ENCODE measurements at regions not wholly inside any gene's neighbourhood (a gene's known extent, or its start where the extent isn't known, plus 50 kb on each side); places are given as distances from the start of the nearest gene placed in this dataset.

DNA sequence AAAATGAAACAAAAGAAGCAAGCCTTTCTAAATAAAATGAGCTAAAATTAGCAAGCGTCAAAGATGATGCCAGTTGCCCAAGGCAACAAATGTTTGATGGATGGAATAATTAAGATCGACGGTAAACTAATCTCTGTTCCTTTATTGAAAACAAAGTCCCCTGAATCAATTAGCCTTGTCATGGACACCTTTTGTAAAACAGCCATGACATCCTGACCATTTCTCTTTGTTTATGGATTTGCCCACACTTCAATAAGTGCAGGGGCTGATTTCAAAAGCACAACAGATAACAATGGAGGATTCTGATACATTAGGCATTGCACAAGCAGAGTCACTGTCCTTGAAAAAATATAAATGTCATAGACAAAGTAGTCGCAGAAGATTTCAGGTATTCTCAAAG is 160.1 kb upstream of the HNRNPA3 start:
- no peaks in the 10 kb centered on the region for H3K9me3 ChIP-seq (ENCODE audit: control insufficient read depth in 1 of 2, low read length in 2 of 2)
- no peak overlapping the region for H3K27ac ChIP-seq (ENCODE audit: low read length)
- H3K27me3 ChIP-seq (ENCODE audit: low read depth, low read length): no peaks in the 10 kb centered on the region
- no peak overlapping the region for H3K4me3 ChIP-seq (ENCODE audit: low read depth in 1 of 2, low read length in 2 of 2)
- no peaks in the 10 kb centered on the region for H3K36me3 ChIP-seq (ENCODE audit: control insufficient read depth in 1 of 2, insufficient read depth in 2 of 2, low read length in 2 of 2)
- no peaks in the 10 kb centered on the region for H3K4me1 ChIP-seq (ENCODE audit: control insufficient read depth in 1 of 2, insufficient read depth in 2 of 2, low read length in 2 of 2)

GRCh38 chr2:177053038-177053437 is 159.6 kb upstream of the HNRNPA3 start:
- H3K27me3 ChIP-seq (ENCODE audit: low read depth, low read length): no peaks in the 10 kb centered on the region
- no peaks in the 10 kb centered on the region for H3K9me3 ChIP-seq (ENCODE audit: control insufficient read depth in 1 of 2, low read length in 2 of 2)
- H3K36me3 ChIP-seq (ENCODE audit: control insufficient read depth in 1 of 2, insufficient read depth in 2 of 2, low read length in 2 of 2): no peaks in the 10 kb centered on the region
- no peak overlapping the region for H3K4me3 ChIP-seq (ENCODE audit: low read depth in 1 of 2, low read length in 2 of 2)
- no peaks in the 10 kb centered on the region for H3K4me1 ChIP-seq (ENCODE audit: control insufficient read depth in 1 of 2, insufficient read depth in 2 of 2, low read length in 2 of 2)
- H3K27ac ChIP-seq (ENCODE audit: low read length): no peak overlapping the region

DNA sequence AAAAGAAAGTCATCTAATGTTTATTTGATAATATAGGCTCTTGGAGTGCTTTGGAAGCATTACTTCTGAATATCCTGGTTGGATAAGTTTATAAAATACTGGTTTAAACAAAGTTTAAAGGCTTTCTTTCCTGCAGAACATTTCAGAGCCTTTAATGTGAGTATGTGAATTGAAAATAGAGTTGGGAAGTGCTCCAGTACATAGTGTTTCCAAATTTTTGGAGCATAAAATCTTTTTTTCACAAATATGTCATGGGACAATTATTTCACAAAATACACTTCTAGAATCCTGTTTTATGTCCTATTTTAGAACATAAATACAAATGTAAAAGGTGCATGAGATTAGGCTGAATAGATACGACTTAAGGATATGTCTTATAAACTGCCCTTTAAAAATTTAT is 158.9 kb upstream of the HNRNPA3 start:
- no peak overlapping the region for H3K27ac ChIP-seq (ENCODE audit: low read length)
- no peaks in the 10 kb centered on the region for H3K36me3 ChIP-seq (ENCODE audit: control insufficient read depth in 1 of 2, insufficient read depth in 2 of 2, low read length in 2 of 2)
- H3K4me1 ChIP-seq (ENCODE audit: control insufficient read depth in 1 of 2, insufficient read depth in 2 of 2, low read length in 2 of 2): no peaks in the 10 kb centered on the region
- H3K9me3 ChIP-seq (ENCODE audit: control insufficient read depth in 1 of 2, low read length in 2 of 2): no peaks in the 10 kb centered on the region
- no peak overlapping the region for H3K4me3 ChIP-seq (ENCODE audit: low read depth in 1 of 2, low read length in 2 of 2)
- no peaks in the 10 kb centered on the region for H3K27me3 ChIP-seq (ENCODE audit: low read depth, low read length)

- Histone ChIP-seq H3K4me1 (ENCODE audit: control insufficient read depth in 1 of 2, insufficient read depth in 2 of 2, low read length in 2 of 2) (peaks cover 4 to 6% of the 10 kb centered on the region in 2 donors), H3K4me3 (ENCODE audit: low read depth in 1 of 2, low read length in 2 of 2) (no peak overlapping the region), H3K36me3 (ENCODE audit: control insufficient read depth in 1 of 2, insufficient read depth in 2 of 2, low read length in 2 of 2) (no peaks in the 10 kb centered on the region), H3K9me3 (ENCODE audit: control insufficient read depth in 1 of 2, low read length in 2 of 2) (no peaks in the 10 kb centered on the region), H3K27me3 (ENCODE audit: low read depth, low read length) (no peaks in the 10 kb centered on the region), H3K27ac (ENCODE audit: low read length) (no peak overlapping the region)
Observed at GRCh38 chr2:177056481-177056929, 156.1 kb upstream of the HNRNPA3 start.

DNA sequence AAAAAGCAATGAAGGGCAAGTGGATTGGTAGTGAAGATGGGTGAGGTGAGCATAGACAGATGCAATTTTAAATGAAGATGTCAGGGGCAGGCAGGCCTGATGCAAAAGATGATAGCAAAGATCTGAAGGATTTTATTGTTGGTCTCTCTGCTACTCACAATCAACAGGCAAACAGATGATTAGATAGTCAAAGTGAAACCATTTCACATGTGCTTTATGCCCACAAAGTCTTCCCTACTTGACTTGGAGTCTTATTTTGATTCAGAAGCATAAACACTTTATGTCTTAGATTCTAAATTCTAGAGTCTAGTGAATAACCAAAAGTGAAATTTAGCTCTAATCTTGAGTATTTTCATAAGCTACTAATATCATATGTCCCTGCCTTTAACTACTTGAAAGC is 153.8 kb upstream of the HNRNPA3 start:
- no peaks in the 10 kb centered on the region for H3K27me3 ChIP-seq (ENCODE audit: low read depth, low read length)
- H3K9me3 ChIP-seq (ENCODE audit: control insufficient read depth in 1 of 2, low read length in 2 of 2): no peaks in the 10 kb centered on the region
- H3K4me1 ChIP-seq (ENCODE audit: control insufficient read depth in 1 of 2, insufficient read depth in 2 of 2, low read length in 2 of 2): peaks cover 4 to 6% of the 10 kb centered on the region in 2 donors
- no peak overlapping the region for H3K27ac ChIP-seq (ENCODE audit: low read length)
- no peak overlapping the region for H3K4me3 ChIP-seq (ENCODE audit: low read depth in 1 of 2, low read length in 2 of 2)
- H3K36me3 ChIP-seq (ENCODE audit: control insufficient read depth in 1 of 2, insufficient read depth in 2 of 2, low read length in 2 of 2): no peaks in the 10 kb centered on the region

DNA sequence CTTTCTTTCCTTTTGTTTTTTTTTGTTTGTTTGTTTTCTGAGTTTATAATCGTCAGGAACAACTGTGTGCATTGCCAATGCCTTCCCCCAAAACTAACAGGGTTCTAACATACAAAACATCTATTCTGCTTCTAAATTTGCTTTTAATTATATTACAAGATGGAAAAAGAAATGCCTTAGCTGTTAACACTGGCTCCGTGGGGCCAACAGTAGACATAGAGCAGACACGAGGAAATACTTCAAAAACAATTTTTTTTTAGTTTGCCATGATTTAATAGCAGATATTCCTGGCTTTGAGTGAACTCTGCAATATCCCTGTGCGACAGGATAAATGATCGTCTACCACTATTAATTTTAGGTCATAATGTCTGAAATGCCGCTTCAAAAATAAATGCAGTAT is 153.3 kb upstream of the HNRNPA3 start:
- H3K27ac ChIP-seq (ENCODE audit: low read length): no peak overlapping the region
- no peaks in the 10 kb centered on the region for H3K36me3 ChIP-seq (ENCODE audit: control insufficient read depth in 1 of 2, insufficient read depth in 2 of 2, low read length in 2 of 2)
- no peaks in the 10 kb centered on the region for H3K9me3 ChIP-seq (ENCODE audit: control insufficient read depth in 1 of 2, low read length in 2 of 2)
- H3K27me3 ChIP-seq (ENCODE audit: low read depth, low read length): no peaks in the 10 kb centered on the region
- no peak overlapping the region for H3K4me3 ChIP-seq (ENCODE audit: low read depth in 1 of 2, low read length in 2 of 2)
- peaks cover 4 to 6% of the 10 kb centered on the region in 2 donors for H3K4me1 ChIP-seq (ENCODE audit: control insufficient read depth in 1 of 2, insufficient read depth in 2 of 2, low read length in 2 of 2)

DNA sequence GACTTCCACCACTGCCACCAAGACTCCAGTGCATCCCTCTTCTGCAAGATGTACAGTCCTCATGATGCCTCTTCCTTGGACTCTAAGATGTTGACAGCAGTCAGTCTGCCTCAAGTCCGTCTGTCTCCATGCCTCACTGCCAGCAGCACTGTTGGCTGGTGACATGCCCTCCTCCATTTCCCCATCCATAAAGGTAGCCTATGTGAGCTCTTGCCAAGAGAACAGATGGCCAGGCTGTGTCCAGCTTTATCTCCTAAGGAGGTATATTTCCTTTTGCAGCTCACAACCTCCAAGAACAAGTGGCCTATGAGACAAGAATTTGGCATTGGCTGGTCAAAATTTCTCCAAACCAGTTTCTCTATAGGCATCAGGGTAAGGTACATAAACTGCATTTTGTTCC is 149.3 kb upstream of the HNRNPA3 start:
- Histone ChIP-seq H3K4me1 (ENCODE audit: control insufficient read depth in 1 of 2, insufficient read depth in 2 of 2, low read length in 2 of 2) (peaks cover 4 to 6% of the 10 kb centered on the region in 2 donors), H3K36me3 (ENCODE audit: control insufficient read depth in 1 of 2, insufficient read depth in 2 of 2, low read length in 2 of 2) (no peaks in the 10 kb centered on the region), H3K27me3 (ENCODE audit: low read depth, low read length) (no peaks in the 10 kb centered on the region), H3K4me3 (ENCODE audit: low read depth in 1 of 2, low read length in 2 of 2) (no peak overlapping the region), H3K9me3 (ENCODE audit: control insufficient read depth in 1 of 2, low read length in 2 of 2) (no peaks in the 10 kb centered on the region), H3K27ac (ENCODE audit: low read length) (no peak overlapping the region)

- Histone ChIP-seq H3K4me3 (ENCODE audit: low read depth in 1 of 2, low read length in 2 of 2) (no peak overlapping the region), H3K9me3 (ENCODE audit: control insufficient read depth in 1 of 2, low read length in 2 of 2) (no peaks in the 10 kb centered on the region), H3K36me3 (ENCODE audit: control insufficient read depth in 1 of 2, insufficient read depth in 2 of 2, low read length in 2 of 2) (no peaks in the 10 kb centered on the region), H3K27ac (ENCODE audit: low read length) (no peak overlapping the region), H3K4me1 (ENCODE audit: control insufficient read depth in 1 of 2, insufficient read depth in 2 of 2, low read length in 2 of 2) (peaks cover 0 to 4% of the 10 kb centered on the region in 2 donors), H3K27me3 (ENCODE audit: low read depth, low read length) (no peaks in the 10 kb centered on the region)
Observed at GRCh38 chr2:177064422-177064821, 148.2 kb upstream of the HNRNPA3 start.

DNA sequence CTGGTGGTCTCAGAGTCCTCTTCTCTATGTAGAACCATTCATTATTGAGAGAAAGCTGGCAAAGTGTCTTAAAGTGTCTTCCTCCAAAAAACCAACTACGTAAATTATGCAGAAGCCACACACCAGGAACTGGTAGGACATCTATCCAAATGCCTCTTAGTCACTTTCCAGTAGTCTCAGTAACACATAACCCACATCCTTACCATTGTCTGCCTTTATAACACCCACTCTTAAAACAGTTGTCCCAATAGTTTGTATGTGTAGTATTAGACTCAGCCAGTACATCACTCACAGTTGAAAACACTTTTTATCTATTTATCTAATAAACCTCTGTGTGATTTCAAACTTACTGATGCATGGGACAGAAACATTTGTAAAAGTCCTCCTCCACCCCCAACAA is 143.6 kb upstream of the HNRNPA3 start:
- Histone ChIP-seq H3K4me3 (ENCODE audit: low read depth in 1 of 2, low read length in 2 of 2) (no peak overlapping the region), H3K36me3 (ENCODE audit: control insufficient read depth in 1 of 2, insufficient read depth in 2 of 2, low read length in 2 of 2) (no peaks in the 10 kb centered on the region), H3K4me1 (ENCODE audit: control insufficient read depth in 1 of 2, insufficient read depth in 2 of 2, low read length in 2 of 2) (no peaks in the 10 kb centered on the region), H3K27me3 (ENCODE audit: low read depth, low read length) (no peaks in the 10 kb centered on the region), H3K27ac (ENCODE audit: low read length) (no peak overlapping the region), H3K9me3 (ENCODE audit: control insufficient read depth in 1 of 2, low read length in 2 of 2) (no peaks in the 10 kb centered on the region)

DNA sequence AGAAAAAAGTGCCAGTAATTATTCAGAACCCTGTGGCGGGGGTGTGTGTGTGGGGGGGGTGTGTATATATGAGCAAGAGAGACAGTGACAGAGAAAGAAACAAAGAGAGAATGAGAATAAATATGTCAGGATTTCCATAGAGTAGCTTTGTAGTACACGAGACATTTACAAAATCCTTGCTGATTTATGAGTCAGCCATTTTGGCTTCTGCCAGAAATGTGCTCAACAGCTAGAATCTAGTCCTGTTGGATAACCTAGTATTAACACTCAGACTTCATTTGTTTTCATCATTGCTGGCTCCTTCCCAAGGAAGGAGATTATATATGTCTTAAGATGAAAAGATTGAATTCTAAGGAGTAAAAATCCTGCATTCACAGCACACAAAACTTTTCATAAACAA is 140.5 kb upstream of the HNRNPA3 start:
- no peak overlapping the region for H3K4me3 ChIP-seq (ENCODE audit: low read depth in 1 of 2, low read length in 2 of 2)
- H3K27ac ChIP-seq (ENCODE audit: low read length): no peak overlapping the region
- no peaks in the 10 kb centered on the region for H3K36me3 ChIP-seq (ENCODE audit: control insufficient read depth in 1 of 2, insufficient read depth in 2 of 2, low read length in 2 of 2)
- H3K9me3 ChIP-seq (ENCODE audit: control insufficient read depth in 1 of 2, low read length in 2 of 2): no peaks in the 10 kb centered on the region
- no peaks in the 10 kb centered on the region for H3K27me3 ChIP-seq (ENCODE audit: low read depth, low read length)
- H3K4me1 ChIP-seq (ENCODE audit: control insufficient read depth in 1 of 2, insufficient read depth in 2 of 2, low read length in 2 of 2): no peaks in the 10 kb centered on the region

DNA sequence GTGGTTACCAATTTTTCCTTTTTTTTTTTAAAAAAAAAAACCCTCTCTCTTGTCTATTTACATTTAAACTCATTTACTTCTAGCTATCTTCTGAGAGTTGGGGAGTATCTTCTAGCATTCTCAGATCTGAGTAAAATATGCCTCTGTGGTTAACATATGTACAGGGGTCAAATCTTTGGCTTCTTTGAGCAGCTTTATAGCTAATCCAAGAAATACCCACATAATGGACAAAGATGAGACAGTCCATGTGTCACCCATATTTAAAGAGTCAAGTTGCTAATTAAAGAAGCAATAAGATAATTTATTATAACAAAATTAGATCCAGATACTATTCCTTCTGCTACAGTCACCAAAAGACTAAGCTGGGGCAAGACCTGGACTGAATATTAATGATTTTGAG is 139.0 kb upstream of the HNRNPA3 start:
- Histone ChIP-seq H3K9me3 (ENCODE audit: control insufficient read depth in 1 of 2, low read length in 2 of 2) (no peaks in the 10 kb centered on the region), H3K36me3 (ENCODE audit: control insufficient read depth in 1 of 2, insufficient read depth in 2 of 2, low read length in 2 of 2) (no peaks in the 10 kb centered on the region), H3K27ac (ENCODE audit: low read length) (no peak overlapping the region), H3K4me1 (ENCODE audit: control insufficient read depth in 1 of 2, insufficient read depth in 2 of 2, low read length in 2 of 2) (no peaks in the 10 kb centered on the region), H3K4me3 (ENCODE audit: low read depth in 1 of 2, low read length in 2 of 2) (no peak overlapping the region), H3K27me3 (ENCODE audit: low read depth, low read length) (no peaks in the 10 kb centered on the region)

- no peak overlapping the region for H3K27ac ChIP-seq (ENCODE audit: low read length)
Observed at GRCh38 chr2:177074099-177074710, 138.4 kb upstream of the HNRNPA3 start.

More at GRCh38 chr2:177074099-177074710, 138.4 kb upstream of the HNRNPA3 start:
- Histone ChIP-seq H3K4me1 (ENCODE audit: control insufficient read depth in 1 of 2, insufficient read depth in 2 of 2, low read length in 2 of 2) (no peaks in the 10 kb centered on the region), H3K27me3 (ENCODE audit: low read depth, low read length) (no peaks in the 10 kb centered on the region), H3K4me3 (ENCODE audit: low read depth in 1 of 2, low read length in 2 of 2) (no peak overlapping the region), H3K9me3 (ENCODE audit: control insufficient read depth in 1 of 2, low read length in 2 of 2) (no peaks in the 10 kb centered on the region), H3K36me3 (ENCODE audit: control insufficient read depth in 1 of 2, insufficient read depth in 2 of 2, low read length in 2 of 2) (no peaks in the 10 kb centered on the region)
